ENCODE measurements at regions not wholly inside any gene's neighbourhood (a gene's known extent, or its start where the extent isn't known, plus 50 kb on each side); places are given as distances from the start of the nearest gene placed in this dataset.

GRCh38 chr9:129349665-129349947, 171.5 kb upstream of the IER5L start:
- TF ChIP-seq CTCF (IDR thresholded peaks at IDR 0.05; ENCODE audit: insufficient read depth, low read length) (no peak), POLR2AphosphoS5 (IDR thresholded peaks at IDR 0.05; ENCODE audit: low read depth) (no peak), SPI1 (IDR thresholded peaks at IDR 0.05; ENCODE audit: borderline replicate concordance, low read depth) (no peak), REST (IDR thresholded peaks at IDR 0.05; ENCODE audit: insufficient replicate concordance, low read depth) (no peak)

Data from HL-60 (cell line).